Stimulated activated CD4-positive, alpha-beta T cell treated with anti-CD3 and anti-CD28 coated beads, Interleukin-1b, Interleukin-23, amount 100 ng/mL, for 1 hour (primary cell): ENCODE measurements at regions not wholly inside any gene's neighbourhood (a gene's known extent, or its start where the extent isn't known, plus 50 kb on each side); places are given as distances from the start of the nearest gene placed in this dataset.

ENCODE experiments used
- DNase-seq, 2 donors: peaks; one replicate each; pipeline ENCODE4 v3.0.0-alpha.2; 2020; ENCODE audit warnings: low read depth in 2 of 2

GRCh38 chr6:142682985-142683384 lies 262.0 kb downstream of the HIVEP2 start:
- DNase-seq, result no peak

DNA sequence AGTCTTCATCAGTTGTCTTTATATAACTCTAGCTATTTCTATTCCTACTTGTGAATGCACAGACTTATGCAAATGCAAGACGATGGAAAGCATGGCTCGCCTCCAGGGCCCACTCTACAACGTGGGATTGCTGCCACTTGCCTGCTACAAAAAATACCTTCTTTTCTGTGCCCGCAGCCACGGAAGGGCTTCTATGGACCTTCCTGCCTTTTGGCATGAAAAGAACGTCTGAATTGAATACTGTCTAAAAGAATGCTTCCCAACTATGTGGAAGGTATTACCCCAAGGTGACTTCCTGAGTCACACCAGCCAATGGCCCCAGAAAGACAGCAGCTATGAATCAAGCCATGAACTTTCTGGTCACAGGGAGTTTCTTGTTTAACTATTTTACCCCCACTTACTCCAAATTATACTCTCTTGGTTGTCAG lies 261.2 kb downstream of the HIVEP2 start:
- no peak for DNase-seq

- no peak for DNase-seq
Observed at GRCh38 chr6:142684371-142684770, 260.6 kb downstream of the HIVEP2 start.

- no peak for DNase-seq
Observed at GRCh38 chr6:142685852-142686506, 259.0 kb downstream of the HIVEP2 start.

DNA sequence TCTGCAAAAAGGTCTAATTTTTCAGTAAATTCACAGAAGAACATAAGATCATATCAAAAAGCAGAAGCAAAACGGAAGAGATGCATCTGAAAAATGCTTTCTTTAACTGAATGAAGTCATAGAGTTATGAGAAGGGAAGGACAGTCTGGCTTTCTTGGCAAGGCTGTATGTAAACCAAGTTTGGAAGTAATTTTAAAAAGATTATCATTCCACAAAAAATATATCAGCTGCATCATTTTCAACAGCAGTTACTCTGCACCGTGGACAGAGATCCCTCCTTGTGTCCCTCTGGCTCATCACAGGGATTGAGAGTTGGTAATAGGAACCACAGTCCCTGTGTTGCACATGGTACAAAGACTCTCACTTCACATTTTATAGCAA lies 258.5 kb downstream of the HIVEP2 start:
- no peak for DNase-seq

GRCh38 chr6:142692942-142693341 lies 252.0 kb downstream of the HIVEP2 start:
- DNase-seq, result peak; percentile 32 to 50

GRCh38 chr6:142693441-142693840 lies 251.5 kb downstream of the HIVEP2 start:
- DNase-seq, result no peak

DNA sequence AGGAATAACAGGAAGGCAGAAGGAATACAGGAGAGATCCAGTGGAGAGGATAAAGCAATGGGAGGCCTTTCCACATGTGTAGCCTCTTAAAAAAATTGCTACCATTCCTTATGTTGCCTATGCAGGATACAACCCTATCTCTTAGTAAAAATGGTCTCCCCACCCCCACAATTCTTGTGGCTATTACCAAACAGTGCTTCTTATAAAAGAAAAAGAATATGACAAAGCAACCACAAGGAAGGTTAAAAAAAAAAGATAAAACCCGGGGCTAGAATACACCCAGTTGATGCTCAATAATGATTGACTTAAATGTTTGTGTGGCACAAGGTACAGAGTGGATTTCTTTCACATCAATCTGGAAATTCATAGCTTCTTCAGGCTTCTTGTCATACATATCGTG lies 250.9 kb downstream of the HIVEP2 start:
- DNase-seq, result no peak

DNA sequence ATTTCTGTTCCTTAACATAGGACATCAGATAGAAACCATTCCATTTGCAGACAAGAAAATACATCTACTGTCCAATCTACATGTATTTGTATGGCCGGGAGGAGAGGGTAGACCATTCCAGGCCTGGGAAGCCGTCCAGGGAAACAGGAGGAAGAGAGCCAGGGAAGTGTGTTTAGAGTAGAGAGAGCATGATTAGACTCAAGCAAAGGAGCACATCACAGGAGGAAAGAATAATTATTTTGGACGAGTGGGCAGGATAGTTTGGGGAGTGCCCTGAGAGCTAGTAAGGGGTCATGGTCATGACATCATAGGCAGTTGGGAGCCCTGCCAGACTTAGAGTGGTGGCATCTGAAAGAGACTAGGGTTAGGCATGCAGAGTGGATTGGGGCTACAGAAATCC lies 250.0 kb downstream of the HIVEP2 start:
- no peak for DNase-seq

DNA sequence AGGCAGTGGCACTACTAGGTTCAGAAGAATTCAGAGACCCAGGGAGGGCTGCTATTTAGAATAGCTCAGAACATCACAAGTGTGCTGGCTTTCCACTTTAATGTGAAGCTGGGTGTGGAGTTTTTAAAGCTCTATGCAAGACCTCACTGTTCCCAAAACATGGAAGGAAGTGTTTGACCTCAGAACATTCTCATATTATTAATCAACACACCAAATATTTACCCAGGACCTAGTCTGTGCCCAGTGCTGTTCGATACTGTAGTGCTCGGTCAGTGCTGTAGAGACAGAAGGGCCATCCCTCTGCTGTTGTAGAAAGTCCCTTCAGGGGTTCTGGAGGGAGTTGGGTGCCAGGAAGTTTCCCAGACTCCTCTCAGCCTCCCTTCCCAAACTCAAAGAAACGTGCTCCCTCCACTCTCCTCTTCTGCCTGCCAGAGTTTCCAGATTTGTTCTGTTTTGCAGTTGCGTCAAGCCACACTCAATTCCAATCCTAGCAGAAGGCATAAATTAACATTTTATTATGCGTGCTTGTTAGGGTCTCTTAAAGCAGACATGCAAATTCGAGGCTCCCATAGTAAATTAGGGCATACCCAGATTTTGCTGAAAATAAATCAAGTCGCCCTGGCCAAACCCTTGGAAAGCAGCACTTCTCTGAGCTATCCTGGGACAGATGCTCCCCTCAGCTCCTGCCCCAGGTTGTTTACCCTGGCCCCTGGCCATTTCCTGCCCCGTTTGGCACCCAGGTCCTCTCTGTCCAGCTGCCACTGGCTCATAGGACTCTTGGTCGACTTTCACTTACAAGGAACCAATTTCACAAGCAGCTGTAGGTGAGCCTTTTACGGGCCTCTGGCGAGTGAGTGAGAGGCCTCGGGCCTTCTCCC lies 248.6 kb downstream of the HIVEP2 start:
- no peak for DNase-seq

DNA sequence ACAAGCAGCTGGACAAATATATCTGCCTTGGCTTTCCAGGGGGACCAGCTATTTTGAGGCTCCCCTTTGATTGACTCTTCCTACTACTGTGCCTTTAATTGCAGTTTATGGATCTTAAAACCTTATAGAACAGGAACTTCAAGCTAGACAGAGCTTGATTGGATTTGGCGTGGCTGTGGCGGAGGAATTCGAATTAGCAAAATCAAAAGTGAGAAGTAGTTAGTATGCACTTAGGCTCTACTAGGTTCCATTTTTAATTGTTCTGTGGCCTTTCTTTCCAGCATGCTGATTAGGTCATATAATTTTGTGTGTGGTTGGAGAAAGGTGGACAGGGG lies 248.0 kb downstream of the HIVEP2 start:
- no peak for DNase-seq

GRCh38 chr6:142697922-142698321 lies 247.1 kb downstream of the HIVEP2 start:
- DNase-seq, result no peak

- DNase-seq, result no peak
Observed at GRCh38 chr6:142698751-142699150, 246.2 kb downstream of the HIVEP2 start.

DNA sequence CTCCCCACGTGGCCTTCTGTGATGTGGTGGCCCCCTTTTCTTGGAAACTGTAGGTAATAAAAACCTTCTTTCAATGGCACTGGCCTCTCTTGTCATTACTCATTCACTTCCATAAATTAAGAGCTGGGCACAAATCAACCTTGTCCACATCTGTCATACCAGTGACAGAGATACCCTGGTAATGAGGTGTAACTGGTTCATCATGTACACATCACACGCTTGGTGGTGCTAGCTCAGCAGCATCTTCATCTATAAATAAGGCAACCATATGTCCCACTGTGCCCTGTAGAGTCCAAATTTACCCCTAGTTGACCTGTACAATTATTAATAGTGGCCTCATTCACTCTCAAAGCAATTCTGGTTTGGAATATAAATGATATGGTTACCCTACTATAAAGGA lies 245.6 kb downstream of the HIVEP2 start:
- DNase-seq, result no peak

DNA sequence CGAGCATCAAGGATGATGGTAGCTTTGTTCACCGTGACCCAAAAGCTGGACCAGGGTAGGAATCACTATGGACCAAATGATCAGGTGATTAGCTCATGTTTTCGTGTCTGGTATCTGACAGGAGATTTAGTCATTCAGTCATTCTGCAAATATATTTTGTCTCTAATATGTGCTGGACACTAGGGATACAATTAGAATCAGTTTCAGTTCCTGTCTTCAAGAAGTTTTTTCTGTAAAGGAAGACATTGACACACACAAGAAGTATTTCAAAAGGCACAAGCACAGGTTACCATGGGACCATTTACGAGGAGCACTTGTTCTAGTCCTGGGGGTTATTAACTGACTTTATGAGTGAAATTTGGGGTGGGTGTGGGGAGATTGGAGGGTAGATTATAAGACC lies 244.9 kb downstream of the HIVEP2 start:
- no peak for DNase-seq

- DNase-seq, result no peak
Observed at GRCh38 chr6:142700671-142701312, 244.2 kb downstream of the HIVEP2 start.
